ENCODE measurements at regions not wholly inside any gene's neighbourhood (a gene's known extent, or its start where the extent isn't known, plus 50 kb on each side); places are given as distances from the start of the nearest gene placed in this dataset.
"Not testable (repeated sequence)": the region's sequence is repeated elsewhere in the genome, so short reads cannot be mapped to it uniquely, and the experiment has no call there.

GRCh38 chr5:18465833-18466681 is 831.8 kb downstream of the TAF11L14 start:
- peak; percentile 66 for DNase-seq

GRCh38 chr5:18466731-18467130 is 832.5 kb downstream of the TAF11L14 start:
- no peak for DNase-seq

GRCh38 chr5:18471791-18472190 is 837.5 kb downstream of the TAF11L14 start:
- not testable (repeated sequence) for DNase-seq

GRCh38 chr5:18483451-18483850 is 849.2 kb downstream of the TAF11L14 start:
- no peak for DNase-seq

GRCh38 chr5:18487928-18488480 is 853.7 kb downstream of the TAF11L14 start:
- DNase-seq, result no peak

- DNase-seq, result no peak
These were observed 855.4 kb downstream of the TAF11L14 start for GRCh38 chr5:18489703-18490102.

GRCh38 chr5:18491349-18491748 is 857.1 kb downstream of the TAF11L14 start:
- DNase-seq, result peak; percentile 49

GRCh38 chr5:18495157-18495556 is 860.9 kb downstream of the TAF11L14 start:
- DNase-seq, result no peak

GRCh38 chr5:18496041-18496440 is 861.8 kb downstream of the TAF11L14 start:
- DNase-seq, result no peak

GRCh38 chr5:18497089-18497488 is 862.8 kb downstream of the TAF11L14 start:
- DNase-seq, result no peak

GRCh38 chr5:18503797-18504328 is 869.6 kb downstream of the TAF11L14 start:
- DNase-seq, result no peak

- DNase-seq, result no peak
These were observed 872.9 kb downstream of the TAF11L14 start for GRCh38 chr5:18507114-18507513.

GRCh38 chr5:18517641-18518380 is 883.6 kb downstream of the TAF11L14 start:
- DNase-seq, result no peak

- DNase-seq, result no peak
These were observed 889.1 kb downstream of the TAF11L14 start for GRCh38 chr5:18523380-18523779.

- no peak for DNase-seq
These were observed 892.6 kb downstream of the TAF11L14 start for GRCh38 chr5:18526792-18527405.

- DNase-seq, result no peak
These were observed 898.9 kb downstream of the TAF11L14 start for GRCh38 chr5:18533137-18533536.

GRCh38 chr5:18534119-18534518 is 899.9 kb downstream of the TAF11L14 start:
- DNase-seq, result no peak

- not testable (repeated sequence) for DNase-seq
These were observed 901.5 kb downstream of the TAF11L14 start for GRCh38 chr5:18535753-18536152.

GRCh38 chr5:18544421-18544820 is 910.2 kb downstream of the TAF11L14 start:
- DNase-seq, result no peak

- no peak for DNase-seq
These were observed 912.3 kb downstream of the TAF11L14 start for GRCh38 chr5:18546591-18546990.

GRCh38 chr5:18551716-18552115 is 917.5 kb downstream of the TAF11L14 start:
- DNase-seq, result no peak

- no peak for DNase-seq
These were observed 919.0 kb downstream of the TAF11L14 start for GRCh38 chr5:18553269-18553668.

GRCh38 chr5:18560602-18561001 is 926.3 kb downstream of the TAF11L14 start:
- DNase-seq, result no peak
